ENCODE measurements at regions not wholly inside any gene's neighbourhood (a gene's known extent, or its start where the extent isn't known, plus 50 kb on each side); places are given as distances from the start of the nearest gene placed in this dataset.

DNA sequence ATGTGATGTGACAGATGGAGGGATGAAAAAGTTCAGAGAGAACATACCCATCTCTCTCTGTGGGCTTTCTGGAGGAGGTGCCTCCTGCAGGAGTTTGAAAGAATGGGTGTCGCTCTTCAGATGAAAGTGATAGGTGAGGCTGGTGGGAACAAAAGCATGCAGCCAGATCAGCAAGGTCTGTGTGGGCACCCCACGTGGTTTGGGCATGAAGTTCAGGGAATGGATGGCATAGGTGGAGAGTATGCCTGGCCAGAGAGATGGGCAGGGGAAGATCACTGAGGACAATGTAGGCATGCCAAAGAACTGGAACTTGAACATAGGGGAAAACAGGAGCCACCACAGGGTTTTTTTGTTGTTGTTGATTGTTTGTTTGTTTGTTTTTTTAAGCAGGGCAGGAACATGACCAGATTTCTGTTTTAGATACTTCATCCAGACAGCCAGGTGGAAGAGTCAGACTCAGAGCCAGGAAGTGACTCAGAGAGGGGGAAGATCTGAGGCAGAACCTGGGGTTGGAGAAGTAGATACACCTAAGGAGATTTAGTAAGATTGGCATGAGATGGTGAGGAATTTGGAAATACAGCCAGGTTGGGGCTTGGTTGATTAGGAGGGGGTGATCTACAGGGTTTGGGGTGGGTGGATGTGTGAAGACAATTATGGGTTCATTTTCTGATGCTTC, 64.8 kb upstream of the CLSTN2 start:
- DNase-seq, result no peak

DNA sequence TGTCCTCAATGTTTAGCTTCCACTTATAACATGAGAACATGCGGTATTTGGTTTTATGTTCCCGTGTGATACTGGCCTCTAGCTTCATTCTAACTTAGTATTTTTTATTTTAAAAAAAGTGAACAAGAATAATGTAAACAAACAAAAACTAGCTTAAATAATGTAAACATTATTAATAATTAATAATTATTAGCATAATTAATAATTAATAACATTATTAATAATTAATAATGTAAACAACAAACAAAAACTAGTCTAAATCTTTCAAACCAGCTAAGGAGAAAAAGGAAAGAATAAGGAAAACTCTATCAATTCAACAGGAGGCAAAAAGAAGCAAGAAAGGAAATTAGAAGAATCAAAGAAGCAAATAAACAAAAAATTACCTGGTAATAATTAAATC, 66.2 kb upstream of the CLSTN2 start:
- no peak for DNase-seq

DNA sequence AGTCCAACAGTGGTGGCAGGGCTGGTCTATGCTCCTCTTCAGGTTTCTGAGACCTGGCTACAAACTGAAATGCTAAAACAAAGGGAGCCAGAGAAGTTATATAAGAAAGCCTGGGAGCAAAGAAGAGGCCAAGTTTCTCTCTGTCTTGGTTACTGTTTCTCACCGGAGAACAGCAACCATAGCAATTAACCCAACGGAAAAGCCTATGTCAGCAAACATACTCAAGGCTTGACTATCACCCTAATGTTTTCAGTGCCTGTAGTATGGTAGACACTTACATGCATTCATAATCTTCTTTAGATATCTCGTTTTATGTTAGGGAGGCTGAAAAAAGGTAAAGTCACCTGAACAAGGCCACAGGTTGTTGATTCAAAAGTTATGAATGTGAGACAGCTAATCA, 86.3 kb upstream of the CLSTN2 start:
- no peak for DNase-seq

DNA sequence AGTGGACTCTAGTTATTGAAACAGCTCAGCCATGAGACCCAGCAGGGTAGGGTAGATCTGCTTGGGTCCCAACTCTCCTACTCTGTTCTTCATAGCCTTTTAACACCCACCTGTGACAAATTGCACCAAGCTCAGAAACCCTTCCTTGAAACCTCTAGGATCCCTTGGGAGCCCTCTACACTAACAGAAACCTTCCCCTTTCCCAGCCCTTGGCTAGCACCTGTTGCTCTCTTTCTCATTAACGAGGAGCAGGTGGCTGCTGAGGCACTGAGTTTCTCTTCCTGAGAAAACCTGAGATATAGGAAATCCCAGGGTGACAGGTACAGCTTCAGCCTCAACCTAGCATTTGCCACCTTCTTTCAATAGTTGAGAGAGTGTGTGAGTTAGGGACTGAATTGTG, 88.3 kb upstream of the CLSTN2 start:
- peak; percentile 6 for DNase-seq

DNA sequence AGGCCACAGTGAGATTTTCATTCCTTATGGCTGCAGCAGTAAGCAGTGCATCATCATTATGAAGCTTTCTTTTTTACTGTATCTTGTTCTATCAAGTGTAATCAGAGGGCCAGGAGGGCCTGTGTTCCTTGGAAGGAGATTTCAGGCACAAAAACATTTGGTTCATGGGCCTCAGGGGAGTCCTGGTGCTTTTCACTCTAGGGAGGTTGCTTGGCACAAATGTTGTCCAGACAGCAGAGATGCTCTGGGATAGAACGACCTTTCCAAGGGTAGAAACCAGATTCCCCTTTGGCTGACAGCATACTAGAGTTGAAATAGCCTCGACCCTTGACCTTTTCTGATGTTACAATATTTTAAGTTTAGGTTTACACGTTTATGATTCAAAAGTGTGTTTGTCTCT, 95.3 kb upstream of the CLSTN2 start:
- no peak for DNase-seq

DNA sequence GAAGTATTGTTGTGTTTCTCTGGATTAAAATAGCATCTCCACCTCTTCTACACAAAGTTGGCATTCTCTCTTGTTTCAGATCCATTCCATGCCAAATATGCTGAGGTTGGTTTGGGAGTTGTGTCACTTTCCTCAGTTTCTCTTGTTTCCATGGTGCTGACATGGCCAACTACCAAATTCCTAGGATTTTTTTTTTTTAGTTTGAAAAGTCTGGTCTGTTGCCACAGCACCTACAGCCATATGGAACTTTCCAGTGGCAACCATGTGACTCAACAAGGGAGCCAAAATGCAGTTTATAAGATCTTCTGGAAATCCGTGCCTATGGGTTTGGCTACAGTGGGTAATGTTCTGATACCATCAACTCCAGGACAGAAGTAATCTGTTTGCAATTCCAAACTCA, 96.0 kb upstream of the CLSTN2 start:
- no peak for DNase-seq

DNA sequence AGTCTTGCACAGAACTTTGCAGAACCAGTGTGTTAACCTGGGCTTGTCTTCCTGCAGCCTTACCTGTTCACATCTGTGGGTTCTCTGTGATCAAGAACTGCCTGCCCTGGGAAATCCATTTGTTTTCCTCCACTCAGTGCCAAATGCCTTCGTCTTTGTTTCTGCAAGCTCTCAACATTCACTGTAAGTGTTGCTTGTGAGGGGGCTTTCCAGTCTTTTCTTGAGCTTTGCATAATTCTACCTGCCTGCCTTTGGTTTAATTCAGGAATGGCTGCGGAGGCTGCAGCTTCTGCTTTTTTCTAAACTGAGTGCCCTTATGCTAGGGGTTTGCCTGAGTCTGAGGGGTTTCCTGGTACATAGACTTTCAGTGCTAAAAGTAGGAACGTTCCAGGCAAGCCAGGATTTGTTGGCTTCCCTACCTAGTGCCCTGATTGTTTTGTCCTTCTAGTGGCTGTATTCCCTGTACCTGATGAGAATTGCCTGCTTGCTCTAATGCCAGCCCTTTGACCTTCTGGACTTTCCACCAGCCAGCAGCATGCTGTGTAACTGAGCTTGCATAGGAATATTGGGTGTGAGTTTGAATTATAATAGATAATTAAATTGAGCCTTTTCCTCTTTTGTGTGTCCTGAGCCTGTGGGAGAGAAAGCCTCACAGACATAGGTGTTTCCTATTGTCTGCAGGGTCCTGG, 96.6 kb upstream of the CLSTN2 start:
- no peak for DNase-seq

DNA sequence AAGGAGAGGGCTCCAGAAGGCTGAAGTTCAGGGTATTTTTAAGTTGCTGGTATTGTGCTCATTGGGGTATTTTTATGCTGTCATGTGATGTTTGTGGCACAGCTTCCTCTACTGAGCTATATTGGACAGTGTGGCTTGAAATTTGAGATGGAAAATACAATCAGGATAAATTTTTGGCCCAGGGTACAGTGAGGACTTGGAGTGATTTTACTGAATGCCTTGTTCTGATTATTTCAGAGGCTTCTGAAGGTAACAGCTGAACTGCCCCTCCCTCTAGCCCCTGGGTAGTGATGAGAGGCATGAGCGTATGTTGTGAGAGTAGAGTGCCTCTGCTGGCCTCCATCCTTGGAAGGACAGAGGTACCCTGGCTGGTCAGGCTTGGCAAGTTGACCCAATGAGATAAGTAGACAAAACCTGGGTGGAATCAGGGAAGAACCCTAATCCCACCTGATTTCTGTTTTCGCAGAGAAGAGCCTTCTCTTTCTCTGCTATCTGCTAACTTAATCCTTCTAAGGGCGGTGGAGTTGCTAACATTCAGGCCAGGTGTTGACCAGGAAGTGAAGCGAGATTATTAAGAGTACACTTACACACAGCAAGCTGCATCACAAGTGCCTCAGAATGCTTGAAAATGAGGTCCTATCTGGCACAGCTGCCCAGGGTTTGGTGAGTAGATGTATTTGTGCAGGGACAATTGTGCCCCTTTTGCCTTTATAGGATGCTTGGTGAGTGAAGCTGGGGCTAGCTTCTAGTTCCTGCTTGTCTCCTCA, 98.1 kb upstream of the CLSTN2 start:
- peak; percentile 2 for DNase-seq

DNA sequence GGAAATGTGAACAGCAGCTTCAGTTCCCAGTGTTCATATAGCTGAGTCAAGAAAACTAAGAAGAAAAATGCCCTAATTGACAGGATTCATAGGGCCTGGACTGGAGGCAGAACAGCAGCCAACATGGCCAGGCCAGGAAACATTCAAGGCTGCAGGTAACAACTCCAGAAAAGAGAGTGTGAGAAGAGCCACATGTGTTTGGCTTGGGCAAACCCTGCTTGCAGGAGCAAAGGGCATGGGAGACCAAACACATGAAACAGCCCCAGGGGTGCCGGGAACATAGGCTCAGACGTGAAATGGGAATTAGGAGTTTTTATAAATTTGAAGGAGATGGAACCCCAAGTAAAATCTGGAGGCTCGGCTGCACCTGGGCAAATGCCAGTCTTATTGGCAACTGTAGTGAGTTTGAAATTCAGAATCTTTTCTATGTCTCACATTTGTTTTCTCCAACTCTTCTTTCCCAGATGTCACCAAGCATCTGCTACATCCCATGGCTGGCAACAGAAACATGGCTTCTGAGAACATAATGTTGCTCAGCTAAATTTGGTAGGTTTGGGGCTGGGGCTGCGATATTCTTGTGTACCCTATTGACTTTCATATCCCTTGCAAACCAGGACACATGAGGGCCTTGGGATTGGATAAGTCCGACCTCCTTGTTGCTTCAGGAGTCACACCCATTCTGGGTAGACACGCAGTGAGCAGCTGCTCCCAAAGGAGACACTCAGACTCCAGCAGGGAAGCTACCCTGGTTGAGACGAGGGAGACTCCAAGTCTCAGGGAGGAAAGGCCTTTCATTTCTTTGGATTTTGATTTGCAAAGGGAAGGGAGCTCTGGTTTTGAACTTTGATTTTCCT, 98.9 kb upstream of the CLSTN2 start:
- DNase-seq, result no peak

DNA sequence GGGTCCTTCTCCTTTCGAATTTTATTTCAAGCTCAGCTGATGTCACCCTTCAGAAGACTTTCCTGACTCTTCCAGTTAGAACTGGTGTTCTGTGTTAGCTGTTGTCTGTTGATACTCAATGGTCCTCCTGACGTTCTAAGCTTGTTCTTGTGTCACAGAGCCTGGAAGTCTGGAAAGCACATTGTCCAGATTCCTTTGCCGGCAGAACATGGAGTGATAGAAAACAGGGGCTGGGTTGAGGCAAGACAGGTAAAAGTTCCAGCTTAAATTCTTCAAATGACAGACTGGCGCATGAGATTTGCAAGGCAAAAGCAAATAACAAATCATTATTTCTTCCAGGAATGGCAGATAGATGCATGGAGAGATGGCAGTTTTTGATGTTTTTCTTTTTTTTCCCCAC, 102.0 kb upstream of the CLSTN2 start:
- DNase-seq, result no peak

DNA sequence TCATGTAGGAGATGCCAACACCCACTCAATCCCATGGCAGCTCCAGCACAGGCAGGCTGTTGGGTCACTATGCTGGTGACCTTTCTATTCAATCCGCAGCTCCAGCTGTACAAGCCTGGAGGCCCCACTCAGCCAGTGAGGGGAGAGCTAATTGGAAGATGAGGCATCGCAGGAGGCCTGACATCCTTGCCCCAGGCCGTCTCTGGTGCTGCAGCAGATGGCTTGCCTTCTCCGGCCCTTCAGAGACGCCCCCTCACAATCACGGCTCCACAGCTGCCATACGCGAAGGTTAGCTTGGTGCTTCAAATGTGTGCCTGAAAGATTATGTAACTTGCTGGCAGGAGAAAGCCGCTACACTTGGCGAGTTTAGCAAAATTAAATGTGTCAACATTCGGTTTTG, 104.2 kb upstream of the CLSTN2 start:
- no peak for DNase-seq

DNA sequence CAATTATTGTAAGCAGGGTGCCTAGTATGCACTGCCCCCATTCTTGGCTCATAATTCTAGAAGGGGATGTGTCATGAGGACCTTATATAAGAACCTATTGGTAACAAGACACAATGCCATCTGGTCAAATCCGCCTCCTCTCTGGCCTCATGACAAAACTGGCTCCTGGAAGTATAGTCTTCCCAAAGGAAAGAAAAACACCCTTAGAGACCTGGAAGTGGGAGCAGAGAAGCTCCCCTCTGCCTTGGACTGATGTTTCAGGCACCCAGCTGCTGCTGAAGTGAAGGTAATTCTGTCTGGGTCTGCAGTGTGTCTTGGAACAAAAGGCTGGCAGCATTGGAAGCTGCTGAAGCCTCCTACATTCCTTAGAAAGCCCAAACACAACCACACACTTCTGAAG, 107.2 kb upstream of the CLSTN2 start:
- no peak for DNase-seq

DNA sequence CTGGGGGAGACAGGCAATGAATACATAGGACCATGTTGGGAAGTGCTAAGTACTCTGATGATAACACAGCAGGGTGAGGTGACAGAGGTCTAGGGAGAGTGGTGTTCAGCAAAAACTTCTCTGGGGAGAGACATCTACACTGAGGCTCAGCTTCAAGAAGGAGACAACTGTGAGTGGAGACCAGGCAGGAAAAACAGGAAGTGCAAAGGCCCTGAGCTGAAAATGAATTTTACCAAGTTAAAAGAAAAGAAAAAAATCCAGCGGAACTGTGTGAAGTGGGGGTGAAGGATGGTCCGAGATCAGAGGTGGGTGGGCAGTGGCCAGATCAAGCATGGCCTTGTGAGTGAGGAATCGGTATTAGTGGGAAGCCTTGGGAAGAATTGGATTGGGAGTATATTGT, 110.1 kb upstream of the CLSTN2 start:
- DNase-seq, result no peak

DNA sequence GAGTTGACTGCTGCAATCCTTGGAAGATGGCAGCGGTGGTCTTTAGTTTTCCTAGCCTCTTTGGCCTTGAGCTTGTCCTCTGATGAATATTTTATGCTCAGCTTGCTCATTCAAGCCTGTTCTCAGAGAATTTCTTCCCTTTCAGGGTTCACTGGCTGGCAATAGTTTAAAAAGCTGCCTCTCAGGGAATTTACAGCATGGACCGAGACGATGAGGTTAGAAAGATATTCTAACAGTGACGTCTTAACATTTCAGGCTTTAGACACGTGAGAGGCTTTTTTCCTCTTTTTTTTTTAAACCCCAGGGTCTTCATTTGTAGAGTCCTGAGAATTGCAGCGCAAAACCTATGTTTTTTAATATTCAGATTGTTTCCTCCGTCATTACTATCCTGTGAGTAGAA, 120.3 kb upstream of the CLSTN2 start:
- DNase-seq, result no peak

DNA sequence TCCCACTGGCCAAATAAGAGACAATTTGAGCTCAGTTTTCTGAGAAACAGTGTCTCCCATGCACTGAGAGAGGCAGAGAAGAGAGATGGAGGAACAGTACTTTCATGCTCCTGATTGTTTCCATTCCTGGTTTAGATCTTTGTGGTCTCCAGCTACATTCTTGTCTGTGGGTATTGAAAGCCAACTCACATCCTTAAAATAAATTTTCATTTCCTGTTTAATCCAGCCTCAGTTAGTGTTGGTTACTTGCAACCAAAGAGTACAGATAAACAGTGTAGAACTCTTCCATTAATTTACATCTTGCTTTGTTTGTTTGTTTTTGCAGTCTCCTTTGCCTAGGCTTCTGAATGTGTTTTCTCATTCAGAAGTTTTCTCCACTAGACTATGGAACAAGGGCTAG, 123.7 kb upstream of the CLSTN2 start:
- DNase-seq, result no peak

DNA sequence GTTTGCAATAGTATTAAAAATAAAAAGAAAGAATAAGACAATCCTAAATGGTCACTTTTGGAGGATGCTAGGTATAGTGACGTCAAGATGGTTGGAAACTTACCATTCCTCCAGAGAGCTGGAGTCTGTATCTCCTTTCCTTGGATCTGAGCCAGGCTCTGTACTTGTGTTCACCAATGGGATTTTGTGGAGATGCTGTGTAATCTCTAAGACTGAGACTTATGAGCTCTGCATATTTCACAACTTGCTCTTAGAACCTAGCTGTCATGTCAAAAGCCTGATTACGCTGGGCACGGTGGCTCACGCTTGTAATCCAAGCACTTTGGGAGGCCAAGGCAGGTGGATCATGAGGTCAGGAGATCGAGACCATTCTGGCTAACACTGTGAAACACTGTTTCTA, 126.8 kb upstream of the CLSTN2 start:
- no peak for DNase-seq

DNA sequence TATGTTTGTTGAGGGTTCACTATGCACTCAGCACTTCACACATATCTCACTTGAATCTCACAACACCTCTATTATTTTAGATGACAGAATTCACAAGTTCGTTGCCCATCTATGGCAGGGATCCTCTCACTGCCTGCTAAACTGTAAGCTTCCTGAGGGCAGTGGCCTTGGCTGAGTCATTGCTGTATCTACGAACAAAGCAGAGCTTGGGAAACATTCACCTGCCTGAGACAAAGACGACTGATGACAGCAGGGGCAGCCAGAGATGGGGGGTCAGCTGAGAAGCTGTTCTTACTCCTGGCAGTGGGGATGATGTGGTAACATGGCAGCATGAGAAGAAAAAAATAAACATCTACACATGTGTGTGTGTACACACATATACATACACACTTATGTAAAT, 125.5 kb upstream of the NMNAT3 start:
- no peak for DNase-seq

DNA sequence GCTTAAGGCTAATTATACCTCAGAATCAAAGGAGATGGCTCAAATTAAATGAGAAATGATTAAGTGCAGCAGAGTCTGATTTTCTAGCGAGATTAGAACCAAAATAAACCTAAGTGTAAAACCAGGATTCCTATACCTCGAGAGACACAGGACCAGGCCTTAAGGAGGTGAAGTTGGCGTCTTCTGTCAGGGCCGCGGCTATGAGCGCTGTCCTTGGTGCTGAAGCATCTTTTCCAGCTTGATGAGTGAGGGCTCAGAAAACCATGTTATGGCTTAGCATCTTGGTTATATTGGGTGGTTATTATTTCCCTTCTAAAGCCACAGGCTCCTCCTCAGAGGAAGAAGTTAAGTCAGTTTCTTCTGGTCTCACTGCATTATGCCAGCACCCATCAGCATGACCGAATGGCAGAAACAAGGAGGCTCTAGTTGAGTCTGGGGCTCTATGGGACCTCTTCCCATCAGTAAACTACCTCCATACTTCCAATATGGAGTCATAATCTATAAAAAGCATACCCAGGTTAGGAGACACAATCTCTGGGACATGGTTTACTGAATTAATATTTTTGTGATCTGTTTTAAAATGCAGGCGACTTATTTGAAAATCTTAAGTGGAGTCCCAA, 120.1 kb upstream of the NMNAT3 start:
- no peak for DNase-seq

DNA sequence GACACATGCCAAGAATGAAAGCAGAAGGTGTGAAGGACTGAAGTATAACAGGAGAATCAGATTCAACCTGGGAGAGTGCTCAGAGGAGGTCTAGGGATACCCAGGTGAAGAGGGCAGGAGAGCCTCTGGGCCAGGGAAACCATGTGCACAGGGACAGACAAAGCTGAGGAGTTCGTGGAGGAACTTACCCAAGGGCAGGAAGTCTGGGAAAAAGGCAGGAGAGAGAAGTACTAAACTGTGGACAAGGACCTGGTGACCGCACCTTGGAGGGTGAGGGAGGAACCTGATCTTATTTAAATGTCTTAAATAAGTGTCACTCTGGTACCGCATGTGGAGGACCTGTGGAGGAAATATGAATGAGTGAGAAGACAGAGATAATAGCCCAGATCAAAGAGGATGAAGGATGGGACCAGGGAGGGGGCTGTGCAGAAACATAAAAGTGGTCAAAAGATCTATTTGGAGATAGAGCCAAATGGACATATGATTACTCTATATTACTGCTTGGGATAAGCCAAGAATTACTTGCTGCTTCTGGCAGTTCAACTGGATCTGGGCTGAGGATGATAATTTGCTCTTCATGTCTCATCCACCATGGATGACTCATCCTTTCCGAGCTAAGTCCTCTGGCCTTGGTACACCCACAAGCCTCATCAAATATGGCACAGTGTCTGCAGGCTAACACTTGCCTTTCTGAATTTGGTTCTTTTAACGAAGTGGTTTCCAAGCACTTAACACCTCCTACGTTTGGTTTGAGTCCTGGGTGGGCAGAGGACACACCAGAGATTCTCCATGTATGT, 116.9 kb upstream of the NMNAT3 start:
- no peak for DNase-seq

DNA sequence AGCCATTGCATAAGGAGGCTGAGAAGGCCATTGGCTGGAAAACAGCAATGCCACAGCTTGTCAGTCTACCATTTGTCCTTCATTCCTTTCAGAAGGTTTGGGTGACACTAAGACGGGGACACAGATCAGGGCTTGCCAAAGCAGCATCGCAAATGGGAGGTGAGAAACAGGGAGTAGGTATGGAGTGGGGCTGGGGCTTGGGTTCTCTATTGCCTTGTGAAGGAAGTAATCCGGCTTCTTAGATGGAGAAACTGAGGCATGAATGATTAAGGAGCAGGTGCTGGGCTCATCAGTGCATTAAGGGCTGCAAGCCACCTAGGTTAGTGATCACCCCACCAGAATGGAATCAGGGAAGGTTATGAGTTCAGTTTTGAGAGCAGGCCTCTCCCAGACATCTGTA, 115.6 kb upstream of the NMNAT3 start:
- DNase-seq, result no peak

DNA sequence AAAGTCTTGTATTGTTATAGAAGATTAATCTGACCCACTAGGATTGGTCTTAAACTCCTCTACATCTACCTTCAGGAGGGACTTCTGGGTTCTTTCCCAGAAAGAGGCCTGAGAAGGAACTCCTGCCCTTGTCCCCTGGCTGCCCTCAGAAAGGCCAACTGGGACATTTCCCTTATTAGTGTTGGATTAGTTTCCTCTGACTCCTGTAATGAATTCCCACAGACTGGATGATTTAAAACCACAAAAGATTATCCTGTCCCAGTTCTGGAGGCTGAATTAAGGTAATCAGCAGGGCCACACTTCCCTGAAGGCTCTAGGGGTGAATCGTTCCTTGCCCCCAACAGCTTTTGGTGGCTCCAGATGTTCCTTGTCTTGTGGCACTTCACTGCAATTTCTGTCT, 102.8 kb upstream of the NMNAT3 start:
- no peak for DNase-seq

DNA sequence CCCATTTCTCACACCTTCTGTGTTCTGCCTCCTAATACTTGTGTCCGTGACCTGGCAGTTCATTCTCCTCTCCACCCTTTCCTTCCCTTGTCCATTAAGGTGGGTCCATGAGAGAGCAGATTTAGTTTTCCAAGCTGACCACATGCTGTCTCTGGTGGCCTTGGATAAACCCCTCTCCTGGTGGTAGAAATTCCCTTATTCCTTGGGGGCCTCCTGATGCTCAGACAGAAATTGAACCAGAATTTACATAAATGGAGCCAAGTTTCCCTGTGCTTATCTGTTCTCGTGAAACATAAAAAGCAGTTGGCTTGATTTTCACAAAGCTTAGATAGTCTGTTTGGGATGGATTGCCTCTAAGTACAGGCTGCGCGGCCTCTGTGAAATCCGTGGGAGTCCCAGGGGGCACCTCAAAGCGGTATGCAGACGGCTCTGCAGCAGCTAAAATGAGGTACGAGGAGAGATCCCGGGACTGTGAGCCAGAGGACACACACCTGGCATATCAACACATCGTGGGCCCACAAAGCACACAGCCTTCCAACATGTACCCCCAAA, 101.0 kb upstream of the NMNAT3 start:
- DNase-seq, result no peak

Measured in NCI-H774 (cell line).